ENCODE measurements at regions not wholly inside any gene's neighbourhood (a gene's known extent, or its start where the extent isn't known, plus 50 kb on each side); places are given as distances from the start of the nearest gene placed in this dataset.

GRCh38 chr7:155369766-155370165 is 72.1 kb downstream of the INSIG1 start:
- H3K4me1 ChIP-seq = peaks cover 0 to 35% (median 24%) of the 10 kb centered on the region in 3 donors
- 43 to 50% methylated on average over 10 of the region's 15 CpGs for WGBS, 2 donors (ENCODE audit: low coverage in 1 of 2)
- H3K27me3 ChIP-seq = peaks cover 74% of the 10 kb centered on the region
- no peak overlapping the region for H3K27ac ChIP-seq
- no peak overlapping the region for H3K4me3 ChIP-seq
- no peak for TF ChIP-seq EP300 (IDR thresholded peaks at IDR 0.05)
- TF ChIP-seq POLR2AphosphoS5 (IDR thresholded peaks at IDR 0.05) = no peak
- no peak for TF ChIP-seq POLR2A (IDR thresholded peaks at IDR 0.05)
- TF ChIP-seq CTCF (IDR thresholded peaks at IDR 0.05) = no peak
- H3K9me3 ChIP-seq = no peaks in the 10 kb centered on the region
- H3K36me3 ChIP-seq = no peaks in the 10 kb centered on the region
- ATAC-seq = no peak

GRCh38 chr7:155371331-155371883 is 73.7 kb downstream of the INSIG1 start:
- no peak for ATAC-seq
- no peak overlapping the region for H3K4me3 ChIP-seq
- 7 to 19% methylated on average over 8 to 16 of the region's 21 CpGs for WGBS, 2 donors (ENCODE audit: low coverage in 1 of 2)
- no peaks in the 10 kb centered on the region for H3K9me3 ChIP-seq
- TF ChIP-seq POLR2AphosphoS5 (IDR thresholded peaks at IDR 0.05) = no peak
- H3K27me3 ChIP-seq = peaks cover 80% of the 10 kb centered on the region
- no peaks in the 10 kb centered on the region for H3K36me3 ChIP-seq
- peaks cover 0 to 46% (median 27%) of the 10 kb centered on the region in 3 donors for H3K4me1 ChIP-seq
- H3K27ac ChIP-seq = no peak overlapping the region

- Histone ChIP-seq H3K4me1 (peaks cover 0 to 46% (median 27%) of the 10 kb centered on the region in 3 donors), H3K27ac (no peak overlapping the region), H3K27me3 (peaks cover 88% of the 10 kb centered on the region), H3K9me3 (no peaks in the 10 kb centered on the region), H3K4me3 (peak overlapping the region in 1 of 2 donors; percentile 6), H3K36me3 (no peaks in the 10 kb centered on the region)
- ATAC-seq = peak; percentile 10
- TF ChIP-seq CTCF (IDR thresholded peaks at IDR 0.05) (peak in 1 of 4 experiments; percentile 35), EP300 (IDR thresholded peaks at IDR 0.05) (no peak), POLR2AphosphoS5 (IDR thresholded peaks at IDR 0.05) (no peak), POLR2A (IDR thresholded peaks at IDR 0.05) (no peak)
- WGBS, 2 donors (ENCODE audit: low coverage in 1 of 2) = 3% methylated on average over 6 of the region's 82 CpGs; no CpG with 5 or more reads in 1 of the 2 donors
Observed at GRCh38 chr7:155371884-155372781, 74.5 kb downstream of the INSIG1 start.

GRCh38 chr7:155372782-155373358 is 75.2 kb downstream of the INSIG1 start:
- H3K27me3 ChIP-seq = peaks cover 95% of the 10 kb centered on the region
- TF ChIP-seq EP300 (IDR thresholded peaks at IDR 0.05) (no peak), CTCF (IDR thresholded peaks at IDR 0.05) (peak in 1 of 4 experiments; percentile 5)
- ATAC-seq = no peak
- no peaks in the 10 kb centered on the region for H3K9me3 ChIP-seq
- no peaks in the 10 kb centered on the region for H3K36me3 ChIP-seq
- 2 to 4% methylated on average over 14 to 22 of the region's 28 CpGs for WGBS, 2 donors (ENCODE audit: low coverage in 1 of 2)
- H3K4me1 ChIP-seq = peaks cover 0 to 52% (median 30%) of the 10 kb centered on the region in 3 donors
- H3K27ac ChIP-seq = no peak overlapping the region
- H3K4me3 ChIP-seq = peak overlapping the region in 1 of 2 donors; percentile 44

- no peak for ATAC-seq
- WGBS, 2 donors (ENCODE audit: low coverage in 1 of 2) = 2% methylated on average over 31 to 49 of the region's 62 CpGs
- Histone ChIP-seq H3K4me3 (peak overlapping the region in 1 of 2 donors; percentile 44), H3K36me3 (no peaks in the 10 kb centered on the region), H3K9me3 (no peaks in the 10 kb centered on the region), H3K4me1 (peaks cover 0 to 59% (median 34%) of the 10 kb centered on the region in 3 donors), H3K27ac (no peak overlapping the region), H3K27me3 (peaks cover 100% of the 10 kb centered on the region)
- TF ChIP-seq POLR2AphosphoS5 (IDR thresholded peaks at IDR 0.05) (no peak), POLR2A (IDR thresholded peaks at IDR 0.05) (no peak), EP300 (IDR thresholded peaks at IDR 0.05) (no peak), CTCF (IDR thresholded peaks at IDR 0.05) (no peak)
Observed at GRCh38 chr7:155373359-155374273, 75.9 kb downstream of the INSIG1 start.

Data from gastroesophageal sphincter (tissue), 4 donors.